PFSK-1 (cell line): ENCODE measurements at regions not wholly inside any gene's neighbourhood (a gene's known extent, or its start where the extent isn't known, plus 50 kb on each side); places are given as distances from the start of the nearest gene placed in this dataset.

Experiments
- FOXP2 ChIP-seq: optimal IDR thresholded peaks from 2 replicates; pipeline ENCODE3; 2011; ENCODE audit warnings: borderline replicate concordance, control low read depth, inconsistent platforms; ENCODE audit not compliant: insufficient read depth; ENCODE audit errors: extremely low read length, extremely low read depth
- POLR2AphosphoS5 ChIP-seq: IDR thresholded peaks from 2 replicates; pipeline ENCODE4 v1.6.1; 2012; ENCODE audit warnings: low read depth, mild to moderate bottlenecking, control low read depth, low read length, moderate library complexity
- REST ChIP-seq, 2 experiments: IDR thresholded peaks; 2 replicates each; pipeline versions ENCODE4 v1.6.1 to v1.8.0; 2011 to 2012; ENCODE audit warnings: low read depth in 2 of 2, low read length in 2 of 2, control low read depth in 1 of 2, inconsistent platforms in 1 of 2, mild to moderate bottlenecking in 1 of 2, moderate library complexity in 1 of 2; ENCODE audit not compliant: insufficient read depth in 1 of 2
- SIN3A ChIP-seq: IDR thresholded peaks from 2 replicates; pipeline ENCODE4 v1.6.1; 2012; ENCODE audit warnings: mild to moderate bottlenecking, low read length, moderate library complexity, borderline replicate concordance; ENCODE audit not compliant: insufficient read depth
- TAF1 ChIP-seq: IDR thresholded peaks from 2 replicates; pipeline ENCODE4 v1.6.1; 2012; ENCODE audit warnings: low read length, control low read depth, borderline replicate concordance; ENCODE audit not compliant: insufficient read depth

- no peak for TF ChIP-seq REST (IDR thresholded peaks at IDR 0.05; ENCODE audit: insufficient read depth in 1 of 2, low read depth in 2 of 2, low read length in 2 of 2)
- no peak for TF ChIP-seq TAF1
- TF ChIP-seq POLR2AphosphoS5 = no peak
- TF ChIP-seq SIN3A = no peak
- TF ChIP-seq FOXP2 = no peak
Measured at GRCh38 chr10:2119316-2119715, 382.0 kb upstream of the ADARB2 start.
